Fibroblast of the aortic adventitia (primary cell): ENCODE measurements at regions not wholly inside any gene's neighbourhood (a gene's known extent, or its start where the extent isn't known, plus 50 kb on each side); places are given as distances from the start of the nearest gene placed in this dataset.

Source experiments
- DNase-seq: peaks from one replicate; pipeline ENCODE4 v3.0.0-alpha.2; 2010; ENCODE audit warnings: low read depth
- H3K4me3 ChIP-seq: 2 replicates; pipeline ENCODE4 v1.5.1; 2011; ENCODE audit warnings: low read depth, mild to moderate bottlenecking, control low read depth, low read length, moderate library complexity
- TF ChIP-seq, protein P1 (sequence below): IDR thresholded peaks from 2 replicates; pipeline ENCODE4 v1.5.1; 2011; ENCODE audit warnings: mild to moderate bottlenecking, low read length, control low read depth, inconsistent platforms; ENCODE audit not compliant: insufficient read depth

DNA sequence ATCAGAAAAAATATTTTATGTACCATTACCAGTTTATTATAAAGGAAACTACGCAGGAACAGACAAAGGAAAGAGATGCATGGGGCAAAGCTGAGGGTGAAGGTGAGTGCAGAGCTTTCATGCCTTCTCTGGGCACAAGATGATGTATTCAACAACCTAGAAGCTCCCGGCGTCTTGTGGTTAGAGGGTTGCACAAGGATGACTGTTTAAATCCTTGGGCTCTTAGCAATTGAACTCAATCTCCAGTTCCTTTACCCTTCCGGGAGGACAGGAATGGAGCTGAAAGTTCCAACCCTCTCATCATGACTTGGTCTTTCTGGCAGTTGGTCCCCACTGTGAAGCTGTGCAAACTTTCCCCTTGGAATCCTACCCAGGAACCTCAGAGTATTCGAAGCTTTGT, 542.0 kb downstream of the EPHA3 start:
- no peak for DNase-seq
- no peak overlapping the region for H3K4me3 ChIP-seq
- TF ChIP-seq, protein P1, sequence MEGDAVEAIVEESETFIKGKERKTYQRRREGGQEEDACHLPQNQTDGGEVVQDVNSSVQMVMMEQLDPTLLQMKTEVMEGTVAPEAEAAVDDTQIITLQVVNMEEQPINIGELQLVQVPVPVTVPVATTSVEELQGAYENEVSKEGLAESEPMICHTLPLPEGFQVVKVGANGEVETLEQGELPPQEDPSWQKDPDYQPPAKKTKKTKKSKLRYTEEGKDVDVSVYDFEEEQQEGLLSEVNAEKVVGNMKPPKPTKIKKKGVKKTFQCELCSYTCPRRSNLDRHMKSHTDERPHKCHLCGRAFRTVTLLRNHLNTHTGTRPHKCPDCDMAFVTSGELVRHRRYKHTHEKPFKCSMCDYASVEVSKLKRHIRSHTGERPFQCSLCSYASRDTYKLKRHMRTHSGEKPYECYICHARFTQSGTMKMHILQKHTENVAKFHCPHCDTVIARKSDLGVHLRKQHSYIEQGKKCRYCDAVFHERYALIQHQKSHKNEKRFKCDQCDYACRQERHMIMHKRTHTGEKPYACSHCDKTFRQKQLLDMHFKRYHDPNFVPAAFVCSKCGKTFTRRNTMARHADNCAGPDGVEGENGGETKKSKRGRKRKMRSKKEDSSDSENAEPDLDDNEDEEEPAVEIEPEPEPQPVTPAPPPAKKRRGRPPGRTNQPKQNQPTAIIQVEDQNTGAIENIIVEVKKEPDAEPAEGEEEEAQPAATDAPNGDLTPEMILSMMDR: no peak

DNA sequence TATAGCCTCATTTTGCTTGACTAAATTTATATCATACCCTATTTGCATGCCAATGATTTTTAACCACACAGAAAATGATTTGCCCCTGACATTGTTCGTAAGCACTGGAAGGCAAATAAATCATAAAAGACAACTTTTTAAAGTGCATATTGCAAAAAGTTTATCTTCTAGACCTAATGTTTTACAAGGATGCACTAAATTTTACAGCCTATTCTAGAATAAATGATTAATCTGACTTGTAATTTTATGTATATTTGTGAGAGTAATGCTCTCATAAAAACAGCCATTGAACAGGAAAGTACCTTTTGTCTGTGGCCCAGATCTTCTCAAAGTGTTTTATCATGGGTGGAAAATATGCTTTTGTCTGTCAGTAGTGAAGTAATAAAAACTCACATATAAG, 546.6 kb downstream of the EPHA3 start:
- TF ChIP-seq, protein P1: no peak
- DNase-seq: no peak
- no peak overlapping the region for H3K4me3 ChIP-seq

DNA sequence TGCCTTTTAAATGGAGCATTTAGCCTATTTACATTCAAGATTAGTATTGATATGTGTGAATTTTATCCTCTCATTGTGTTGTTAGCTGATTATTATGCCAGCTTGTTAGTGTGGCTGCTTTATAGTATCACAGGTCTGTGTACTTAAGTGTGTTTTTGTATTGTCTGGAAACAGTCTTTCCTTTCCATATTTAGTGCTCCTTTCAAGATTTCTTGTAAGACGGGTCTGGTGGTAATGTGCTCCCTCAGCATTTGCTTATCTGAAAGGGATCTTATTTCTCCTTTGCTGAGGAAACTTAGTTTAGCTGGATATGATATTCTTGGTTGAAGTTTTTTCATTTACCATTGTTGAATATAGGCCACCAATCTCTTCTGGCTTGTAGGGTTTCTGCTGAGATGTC, 549.0 kb downstream of the EPHA3 start:
- no peak overlapping the region for H3K4me3 ChIP-seq
- TF ChIP-seq, protein P1: no peak
- DNase-seq: no peak

DNA sequence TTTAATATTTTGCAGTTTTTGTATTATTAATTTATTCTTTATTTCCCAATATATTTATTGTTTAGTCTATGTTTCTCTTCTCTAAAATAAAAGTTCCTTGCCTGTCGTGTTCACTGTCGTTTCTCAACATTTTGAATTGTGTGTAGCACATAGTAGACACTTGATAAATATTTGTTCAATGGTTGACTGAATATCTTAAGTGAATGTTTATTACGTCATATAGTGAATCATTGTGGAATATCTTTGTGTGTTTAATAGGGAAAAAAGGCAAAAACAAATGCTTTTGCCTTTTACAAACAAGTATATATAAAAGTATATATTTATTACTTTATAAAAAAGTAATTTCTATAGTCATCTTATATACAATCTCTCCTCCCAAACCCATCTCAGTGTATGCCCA, 572.3 kb downstream of the EPHA3 start:
- H3K4me3 ChIP-seq: no peak overlapping the region
- no peak for DNase-seq
- TF ChIP-seq, protein P1: no peak

DNA sequence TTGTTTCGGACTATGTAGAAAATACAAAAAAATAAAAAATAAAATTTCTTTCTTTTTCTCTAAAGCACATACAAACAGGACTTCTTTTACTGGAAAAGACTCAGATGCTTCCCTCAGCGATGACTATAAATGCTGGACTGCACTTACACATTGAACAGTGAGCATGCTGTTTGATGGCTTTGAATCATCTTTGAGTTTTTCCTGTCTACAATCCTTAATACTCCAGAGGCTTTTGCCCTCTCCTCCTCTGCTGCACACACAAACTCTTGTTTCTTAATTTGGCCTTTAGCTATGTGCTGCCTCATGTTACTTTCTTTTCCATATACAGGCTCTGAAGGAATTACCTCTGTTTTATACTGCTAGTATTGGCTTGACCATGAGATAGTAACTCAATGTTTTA, 575.1 kb downstream of the EPHA3 start:
- DNase-seq: no peak
- no peak overlapping the region for H3K4me3 ChIP-seq
- TF ChIP-seq, protein P1: no peak

DNA sequence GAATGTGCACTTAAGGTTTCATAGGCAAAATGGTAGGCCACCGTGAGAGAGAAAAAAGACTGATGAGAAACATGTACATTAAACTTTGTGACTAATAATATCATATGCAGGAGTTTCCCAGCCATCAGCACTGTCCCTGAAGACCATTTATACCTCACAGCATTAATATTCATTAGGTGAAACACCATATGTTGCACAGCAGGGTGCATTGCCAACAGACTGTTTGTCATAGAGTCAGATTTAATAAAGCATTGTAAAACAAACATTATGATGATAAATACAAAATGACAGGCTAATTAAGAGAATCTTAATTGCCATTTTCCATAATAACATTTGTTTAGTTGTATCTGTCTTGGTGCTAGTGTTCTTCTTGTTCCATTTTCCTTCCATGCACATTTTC, 578.3 kb downstream of the EPHA3 start:
- TF ChIP-seq, protein P1: no peak
- H3K4me3 ChIP-seq: no peak overlapping the region
- DNase-seq: no peak

DNA sequence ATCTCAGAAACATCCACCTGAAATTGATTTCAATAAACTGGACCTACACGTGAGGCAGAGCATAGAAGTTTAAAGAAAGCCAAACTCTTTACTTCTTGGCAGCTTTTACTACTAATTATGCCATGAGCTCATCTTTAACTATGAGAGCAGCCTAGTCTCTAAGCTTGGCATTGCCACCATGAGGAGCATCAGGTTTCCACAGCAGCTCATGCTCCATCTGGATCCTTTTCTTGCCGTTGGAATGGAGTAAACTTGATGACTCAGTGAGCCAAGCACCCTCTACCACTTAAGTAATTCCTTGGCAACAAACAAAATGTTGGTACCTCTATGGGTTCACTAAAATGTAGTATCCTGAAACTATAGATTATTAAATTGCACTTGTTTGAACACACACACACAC, 583.2 kb downstream of the EPHA3 start:
- H3K4me3 ChIP-seq: no peak overlapping the region
- TF ChIP-seq, protein P1: no peak
- peak; percentile 1 for DNase-seq
